GM12872 (cell line): ENCODE measurements at regions not wholly inside any gene's neighbourhood (a gene's known extent, or its start where the extent isn't known, plus 50 kb on each side); places are given as distances from the start of the nearest gene placed in this dataset.

ENCODE experiments used
- TF ChIP-seq, protein P1 (sequence below): IDR thresholded peaks from 3 replicates; pipeline ENCODE4 v1.5.1; 2011; ENCODE audit warnings: low read depth, mild to moderate bottlenecking, low read length, moderate library complexity; ENCODE audit not compliant: insufficient read depth

DNA sequence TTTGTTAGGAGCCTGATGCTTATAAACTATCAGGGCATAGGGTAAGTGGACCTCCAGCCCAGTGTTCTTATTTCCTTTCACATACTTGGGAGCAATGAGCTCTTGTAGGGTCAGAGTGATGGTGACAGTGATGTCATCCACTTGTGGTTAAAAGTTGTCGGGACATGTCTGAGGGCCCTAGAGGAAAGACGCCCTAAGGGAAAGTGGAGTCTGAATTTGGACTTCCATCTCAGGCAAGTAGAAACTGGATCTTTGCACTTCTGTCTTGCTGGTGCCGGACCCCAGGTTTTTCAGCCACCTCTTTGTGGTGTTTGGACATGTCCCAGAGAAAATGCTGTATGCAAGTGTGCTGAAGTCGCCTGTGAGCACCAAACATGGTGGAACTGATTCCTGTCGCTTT lies 900.5 kb downstream of the C6orf118 start:
- TF ChIP-seq, protein P1, sequence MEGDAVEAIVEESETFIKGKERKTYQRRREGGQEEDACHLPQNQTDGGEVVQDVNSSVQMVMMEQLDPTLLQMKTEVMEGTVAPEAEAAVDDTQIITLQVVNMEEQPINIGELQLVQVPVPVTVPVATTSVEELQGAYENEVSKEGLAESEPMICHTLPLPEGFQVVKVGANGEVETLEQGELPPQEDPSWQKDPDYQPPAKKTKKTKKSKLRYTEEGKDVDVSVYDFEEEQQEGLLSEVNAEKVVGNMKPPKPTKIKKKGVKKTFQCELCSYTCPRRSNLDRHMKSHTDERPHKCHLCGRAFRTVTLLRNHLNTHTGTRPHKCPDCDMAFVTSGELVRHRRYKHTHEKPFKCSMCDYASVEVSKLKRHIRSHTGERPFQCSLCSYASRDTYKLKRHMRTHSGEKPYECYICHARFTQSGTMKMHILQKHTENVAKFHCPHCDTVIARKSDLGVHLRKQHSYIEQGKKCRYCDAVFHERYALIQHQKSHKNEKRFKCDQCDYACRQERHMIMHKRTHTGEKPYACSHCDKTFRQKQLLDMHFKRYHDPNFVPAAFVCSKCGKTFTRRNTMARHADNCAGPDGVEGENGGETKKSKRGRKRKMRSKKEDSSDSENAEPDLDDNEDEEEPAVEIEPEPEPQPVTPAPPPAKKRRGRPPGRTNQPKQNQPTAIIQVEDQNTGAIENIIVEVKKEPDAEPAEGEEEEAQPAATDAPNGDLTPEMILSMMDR = no peak

DNA sequence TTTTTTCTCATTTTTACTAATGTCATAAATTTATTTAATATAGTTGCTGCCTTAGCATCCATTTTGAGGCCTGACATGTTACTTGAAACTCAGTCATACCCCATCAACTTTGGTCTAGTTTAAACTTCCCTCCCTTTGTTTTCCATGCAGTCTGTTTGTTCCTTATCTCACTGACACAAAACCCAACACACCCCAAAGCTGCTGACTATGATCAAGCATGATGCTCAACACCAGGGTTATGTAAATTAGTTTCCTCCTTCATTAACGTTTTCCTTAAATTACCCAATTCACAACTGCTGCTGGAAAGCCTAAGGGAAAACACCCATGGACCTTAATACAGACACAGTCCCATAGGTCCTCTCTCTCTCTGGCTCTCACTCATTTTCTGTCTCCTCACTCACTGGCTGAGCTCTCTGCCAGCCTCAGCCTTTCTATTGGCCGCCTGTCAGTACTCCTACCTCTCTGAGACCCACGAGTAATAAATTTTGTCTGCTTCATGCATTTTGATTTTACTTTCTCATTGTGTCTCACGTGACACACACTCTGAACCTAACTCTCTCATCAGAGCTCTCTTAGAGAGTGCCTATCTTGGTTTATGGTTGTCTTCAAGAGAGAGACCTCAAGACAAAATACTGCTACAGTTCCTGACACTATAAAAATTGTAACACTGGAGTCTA lies 904.5 kb downstream of the C6orf118 start:
- TF ChIP-seq, protein P1 = no peak

DNA sequence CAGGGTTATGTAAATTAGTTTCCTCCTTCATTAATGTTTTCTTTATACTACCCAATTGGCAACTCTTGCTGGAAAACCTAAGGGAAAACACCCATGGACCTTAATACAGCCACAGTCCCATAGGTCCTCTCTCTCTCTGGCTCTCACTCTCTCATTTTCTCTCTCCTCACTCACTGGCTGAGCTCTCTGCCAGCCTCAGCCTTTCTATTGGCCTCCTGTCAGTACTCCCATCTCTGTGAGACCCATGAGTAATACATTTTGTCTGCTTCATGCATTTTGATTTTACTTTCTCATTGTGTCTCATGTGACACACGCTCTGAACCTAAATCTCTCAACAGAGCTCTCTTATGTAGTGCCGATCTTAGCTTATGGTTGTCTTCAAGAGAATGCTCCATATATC lies 907.5 kb downstream of the C6orf118 start:
- TF ChIP-seq, protein P1 = no peak

DNA sequence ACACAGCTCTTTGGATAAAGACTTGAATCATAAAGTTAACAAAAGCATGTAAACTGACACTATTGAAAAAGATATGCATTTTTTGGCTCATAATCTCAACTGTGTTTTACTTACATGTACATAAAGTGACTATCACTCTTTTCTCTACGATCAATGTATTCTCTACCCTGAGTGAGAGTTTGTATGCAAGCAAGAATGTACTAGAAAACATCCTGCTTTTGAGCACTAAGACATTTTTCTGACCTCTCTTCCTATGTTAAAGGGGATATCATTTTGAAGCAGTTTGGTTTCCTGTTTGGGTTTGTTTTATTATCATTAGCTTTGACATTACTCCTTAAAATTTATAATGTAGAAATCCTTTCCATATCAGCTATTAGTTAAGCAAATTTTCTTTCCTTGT lies 910.8 kb downstream of the C6orf118 start:
- TF ChIP-seq, protein P1 = no peak

DNA sequence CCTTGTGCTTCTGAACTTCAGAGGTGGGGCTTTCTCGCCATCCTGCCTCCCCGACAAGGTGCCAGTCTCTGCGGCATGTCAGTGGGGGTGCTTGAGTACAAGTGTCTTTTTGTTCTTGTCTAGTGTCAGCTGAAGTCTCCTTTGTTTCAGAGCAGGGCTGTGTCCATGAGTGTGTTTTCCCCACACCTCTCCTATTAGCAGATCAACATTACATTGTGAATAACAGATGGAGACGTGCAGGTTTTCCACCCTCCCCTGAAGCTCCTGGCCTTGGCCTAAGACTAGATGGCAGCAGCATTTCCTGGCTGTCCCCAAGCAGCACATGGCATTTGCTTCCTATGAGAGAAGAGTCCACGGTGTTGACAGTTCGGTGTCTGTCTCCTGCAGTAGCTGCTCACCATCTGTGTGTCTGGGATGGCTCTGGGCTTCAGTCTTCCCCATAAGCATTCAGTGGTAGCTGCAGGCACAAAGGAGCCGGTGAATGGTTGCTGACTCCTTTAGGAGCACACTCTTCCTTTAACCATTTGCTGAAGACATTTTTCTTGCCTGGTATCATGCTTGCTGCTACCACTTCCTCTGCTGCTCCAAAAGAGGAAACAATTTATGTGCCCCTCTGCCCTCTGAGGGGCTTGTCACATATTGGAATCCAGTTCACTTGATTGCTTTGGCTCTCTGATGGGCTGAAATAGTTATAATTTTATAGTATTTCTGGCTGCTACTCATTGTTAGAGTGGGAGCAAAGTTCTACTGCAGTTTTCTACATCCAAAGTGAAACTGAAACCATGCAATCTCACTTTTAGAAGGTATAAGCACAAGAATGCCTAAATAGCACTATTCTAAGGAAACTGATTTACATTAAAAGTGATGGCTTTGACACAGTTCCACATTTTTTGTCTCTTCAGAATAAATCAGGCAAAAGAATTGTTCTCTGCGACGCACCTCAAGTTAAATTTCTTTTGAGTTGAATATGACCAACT lies 913.0 kb downstream of the C6orf118 start:
- TF ChIP-seq, protein P1 = no peak

DNA sequence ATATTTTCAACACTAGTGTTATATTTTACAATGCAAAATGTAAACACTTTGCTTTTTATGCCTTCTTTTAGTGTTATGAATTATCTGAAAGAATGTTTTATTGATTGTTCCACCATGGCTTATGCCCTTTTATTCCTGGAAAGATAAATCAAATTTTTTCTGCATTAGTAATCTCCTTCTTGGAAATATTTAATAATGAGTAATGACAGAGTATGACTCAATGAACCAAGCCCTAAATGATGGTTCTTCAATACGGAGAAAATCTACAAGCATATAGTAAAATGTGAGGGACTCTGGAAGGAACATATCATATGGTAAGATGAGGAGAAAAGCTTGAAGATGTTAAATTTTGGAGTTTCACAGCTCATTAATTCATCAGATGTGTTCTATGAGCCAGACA lies 929.6 kb downstream of the C6orf118 start:
- TF ChIP-seq, protein P1 = no peak

DNA sequence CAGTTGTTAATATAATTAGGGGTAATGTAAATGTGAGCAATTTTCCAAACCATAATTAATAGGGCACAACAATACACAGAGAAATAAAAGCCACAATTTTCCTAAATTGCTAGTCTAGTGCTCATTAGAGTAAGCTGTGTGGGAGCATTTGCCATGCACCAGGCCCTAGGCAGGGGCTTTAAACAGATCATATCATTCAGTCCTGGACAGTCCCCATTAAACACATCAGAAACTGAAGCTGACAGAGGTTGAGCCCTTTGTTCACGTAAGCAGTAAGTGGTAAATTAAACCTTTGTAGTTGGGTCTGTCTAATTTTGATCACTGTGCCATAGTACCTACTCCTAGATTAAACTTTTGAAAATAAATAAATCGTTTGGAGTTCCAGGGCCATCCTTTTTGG lies 931.1 kb downstream of the C6orf118 start:
- TF ChIP-seq, protein P1 = no peak
